SK-N-SH (cell line): ENCODE measurements at regions not wholly inside any gene's neighbourhood (a gene's known extent, or its start where the extent isn't known, plus 50 kb on each side); places are given as distances from the start of the nearest gene placed in this dataset.

Source experiments
- CTCF ChIA-PET: fragments of 300-600, 350-600 bp; formaldehyde crosslinking; extraction: SDS; loops from one replicate; lab custom pipeline; 2021; lab: Yijun Ruan, JAX
- POLR2A ChIA-PET: fragments of 350-600 bp; sonication (Branson Sonifier 250); formaldehyde crosslinking; extraction: SDS; loops from one replicate; lab custom pipeline; 2020; ENCODE audit warnings: antibody characterized with exemption, inconsistent platforms; lab: Yijun Ruan, JAX
- DNase-seq: peaks from one replicate; pipeline ENCODE4 v3.0.0; 2012
- H2AFZ ChIP-seq: fragments of 200-600 bp; sonication (generic); 2 replicates; pipeline ENCODE4 v1.8.1; 2016; ENCODE audit warnings: antibody characterized with exemption, mild to moderate bottlenecking, low read depth
- H3F3A ChIP-seq: fragments of 200-600 bp; sonication (generic); replicated peaks from 2 replicates; pipeline ENCODE3; 2016; ENCODE audit warnings: antibody characterized with exemption, mild to moderate bottlenecking; ENCODE audit not compliant: insufficient read depth
- H3K27ac ChIP-seq, 2 experiments: fragments of 200-500 bp in 1 of 2; fragments of 200-600 bp in 1 of 2; sonication (Bioruptor generic) in 1 of 2; sonication (generic), shearing (Covaris generic) in 1 of 2; 2 replicates each; pipeline versions ENCODE4 v1.5.1 to v1.6.1; 2014 to 2016; ENCODE audit warnings: low read depth in 2 of 2, inconsistent platforms in 1 of 2, low read length in 1 of 2, mild to moderate bottlenecking in 1 of 2, mixed read lengths in 1 of 2
- H3K27me3 ChIP-seq: fragments of 200-600 bp; sonication (generic), shearing (Covaris generic); 2 replicates; pipeline ENCODE4 v1.6.1; 2016; ENCODE audit warnings: mixed run types; ENCODE audit not compliant: insufficient read depth
- H3K36me3 ChIP-seq, 2 experiments: fragments of 200-500 bp in 1 of 2; fragments of 200-600 bp in 1 of 2; sonication (Bioruptor generic) in 1 of 2; sonication (generic) in 1 of 2; replicated peaks in 1 of 2; 2 replicates each; pipeline versions ENCODE3 to v1.5.1; 2014 to 2016; ENCODE audit warnings: low read length in 1 of 2, mild to moderate bottlenecking in 1 of 2; ENCODE audit not compliant: insufficient read depth in 2 of 2, control insufficient read depth in 1 of 2
- H3K4me1 ChIP-seq, 2 experiments: fragments of 200-500 bp in 1 of 2; fragments of 200-600 bp in 1 of 2; sonication (Bioruptor generic) in 1 of 2; sonication (generic), shearing (Covaris generic) in 1 of 2; 2 replicates each; pipeline versions ENCODE4 v1.5.1 to v1.6.1; 2014 to 2016; ENCODE audit warnings: low read depth in 1 of 2, low read length in 1 of 2, mixed run types in 1 of 2; ENCODE audit not compliant: insufficient read depth in 2 of 2, control insufficient read depth in 1 of 2
- H3K4me2 ChIP-seq: fragments of 200-600 bp; sonication (generic), shearing (Covaris generic); 2 replicates; pipeline ENCODE4 v1.6.1; 2017; ENCODE audit warnings: mixed run types
- H3K4me3 ChIP-seq, 2 experiments: fragments of 200-500 bp in 1 of 2; fragments of 200-600 bp in 1 of 2; sonication (Bioruptor generic) in 1 of 2; sonication (generic), shearing (Covaris generic) in 1 of 2; 2 replicates each; pipeline versions ENCODE4 v1.5.1 to v1.8.1; 2014 to 2016; ENCODE audit warnings: low read depth in 2 of 2, inconsistent platforms in 1 of 2, low read length in 1 of 2, mild to moderate bottlenecking in 1 of 2, mixed read lengths in 1 of 2, moderate library complexity in 1 of 2
- H3K79me2 ChIP-seq: fragments of 200-600 bp; sonication (generic); 2 replicates; pipeline ENCODE4 v1.8.1; 2017; ENCODE audit warnings: mild to moderate bottlenecking; ENCODE audit not compliant: insufficient read depth
- H3K9ac ChIP-seq: fragments of 200-600 bp; sonication (generic); 2 replicates; pipeline ENCODE4 v1.6.1; 2017; ENCODE audit warnings: mixed run types
- H3K9me2 ChIP-seq: fragments of 200-600 bp; sonication (generic); 2 replicates; pipeline ENCODE4 v1.6.1; 2017; ENCODE audit warnings: mixed run types
- H3K9me3 ChIP-seq: fragments of 200-600 bp; sonication (generic); 2 replicates; pipeline ENCODE4 v1.6.1; 2017; ENCODE audit warnings: mixed run types, mild to moderate bottlenecking, moderate library complexity
- H4K20me1 ChIP-seq: fragments of 200-600 bp; sonication (generic); 2 replicates; pipeline ENCODE4 v1.6.1; 2017; ENCODE audit warnings: mild to moderate bottlenecking, mixed run types; ENCODE audit not compliant: insufficient read depth
- EP300 ChIP-seq, 2 experiments: IDR thresholded peaks; 2 replicates each; pipeline versions ENCODE4 v1.4.0 to v1.6.1; 2012; ENCODE audit warnings: borderline replicate concordance in 1 of 2, low read depth in 1 of 2, low read length in 1 of 2
- EZH2phosphoT487 ChIP-seq: fragments of 200-600 bp; sonication (generic); IDR thresholded peaks from 2 replicates; pipeline ENCODE4 v1.6.1; 2017; ENCODE audit warnings: low read depth, mixed run types, mild to moderate bottlenecking, antibody characterized with exemption, moderate library complexity, borderline replicate concordance
- FOXM1 ChIP-seq: IDR thresholded peaks from 2 replicates; pipeline ENCODE4 v1.4.0; 2012; ENCODE audit warnings: low read depth, mild to moderate bottlenecking
- MAX ChIP-seq: IDR thresholded peaks from 2 replicates; pipeline ENCODE4 v1.4.0; 2012; ENCODE audit warnings: low read depth
- NRF1 ChIP-seq: IDR thresholded peaks from 2 replicates; pipeline ENCODE4 v1.6.1; 2012; ENCODE audit warnings: low read depth, mild to moderate bottlenecking, low read length
- RAD21 ChIP-seq: IDR thresholded peaks from 2 replicates; pipeline ENCODE4 v1.6.1; 2012; ENCODE audit warnings: mild to moderate bottlenecking, low read length
- SIN3A ChIP-seq: IDR thresholded peaks from 2 replicates; pipeline ENCODE4 v1.6.1; 2012; ENCODE audit warnings: low read depth, mild to moderate bottlenecking, low read length, moderate library complexity, borderline replicate concordance
- TCF12 ChIP-seq: IDR thresholded peaks from 2 replicates; pipeline ENCODE4 v1.4.0; 2012
- TEAD4 ChIP-seq: IDR thresholded peaks from 2 replicates; pipeline ENCODE4 v1.4.0; 2012; ENCODE audit warnings: mild to moderate bottlenecking, borderline replicate concordance; ENCODE audit not compliant: insufficient read depth
- USF2 ChIP-seq: fragments of 150-350 bp; IDR thresholded peaks from 2 replicates; pipeline ENCODE4 v1.6.1; 2017; ENCODE audit warnings: antibody characterized with exemption, low read length, low read depth, borderline replicate concordance
- ZBTB33 ChIP-seq: IDR thresholded peaks from 2 replicates; pipeline ENCODE4 v1.4.0; 2012; ENCODE audit warnings: low read depth, borderline replicate concordance
- WGBS: methylation state at CpG from one replicate; pipeline ENCODE4 v1.1.6; 2017; ENCODE audit warnings: low lambda C conversion rate; 5-methylcytosine and 5-hydroxymethylcytosine counted together
- TF ChIP-seq, protein P1 (sequence below): fragments of 150-350 bp; IDR thresholded peaks from 2 replicates; pipeline ENCODE4 v1.6.1; 2016; ENCODE audit warnings: mild to moderate bottlenecking, low read depth, low read length
- TF ChIP-seq, protein P2 (sequence below): IDR thresholded peaks from 2 replicates; pipeline ENCODE4; 2012

GRCh38 chr12:87303396-87304012, 725.7 kb downstream of the C12orf50 start:
- H3K79me2 ChIP-seq: no peaks in the 10 kb centered on the region
- no peak overlapping the region for H3K27ac ChIP-seq
- H3F3A ChIP-seq: no peaks in the 10 kb centered on the region
- no peak overlapping the region for H3K9ac ChIP-seq
- DNase-seq: no peak
- no peak for TF ChIP-seq USF2
- TF ChIP-seq, all 33 proteins: peak for 0
- ChIA-PET POLR2A (no interaction called here), CTCF (interaction anchor here (0.6 to 1.4 kb wide), 2 partner anchors 29 to 400 kb away, joined by 3 to 4 read pairs; no protein-coding TSS in a partner anchor)
- H4K20me1 ChIP-seq: no peaks in the 10 kb centered on the region
- no peaks in the 10 kb centered on the region for H3K36me3 ChIP-seq
- 100% methylated on average over 1 of the region's 1 CpG for WGBS
- no peak overlapping the region for H3K4me2 ChIP-seq
- no peak overlapping the region for H3K4me3 ChIP-seq
- H3K9me2 ChIP-seq: no peaks in the 10 kb centered on the region
- H3K9me3 ChIP-seq: no peaks in the 10 kb centered on the region
- H3K27me3 ChIP-seq: no peaks in the 10 kb centered on the region
- H2AFZ ChIP-seq: no peak overlapping the region
- 0 out of 4 replicates have a peak, but pooled peaks cover 0 to 5% of the 10 kb centered on the region in 2 experiments for H3K4me1 ChIP-seq

DNA sequence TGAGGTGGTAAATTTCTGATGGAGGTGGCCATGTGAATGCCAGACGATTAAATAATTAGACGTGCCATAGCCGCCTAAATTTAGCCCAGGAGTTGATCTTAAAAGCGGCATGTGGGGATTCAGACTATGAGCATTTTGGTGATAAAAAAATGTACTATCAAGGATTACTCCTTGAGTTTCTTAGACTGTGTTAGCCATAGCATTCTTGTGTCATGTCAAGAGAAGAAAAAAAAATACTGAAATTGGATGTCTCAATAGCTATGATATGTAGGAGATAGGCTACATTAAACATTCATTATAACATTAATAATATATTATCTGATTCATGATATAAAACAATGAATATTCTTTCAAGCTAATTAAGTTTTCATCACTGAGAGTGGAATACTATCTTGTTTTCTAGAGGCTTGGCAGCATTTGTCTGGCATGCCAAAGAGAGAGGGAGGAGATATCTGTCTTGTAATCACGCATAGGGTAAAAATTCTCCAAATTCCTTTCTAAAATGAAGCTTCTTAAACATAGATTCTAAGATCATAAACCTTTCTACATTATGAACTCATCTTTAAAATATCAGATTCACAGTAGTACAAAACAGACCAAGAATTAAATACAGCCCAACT, 727.0 kb downstream of the C12orf50 start:
- CTCF ChIA-PET: interaction anchor here (1.0 kb wide), 1 partner anchor 12 kb away, joined by 3 read pairs; no protein-coding TSS in a partner anchor
- H3K27me3 ChIP-seq: no peaks in the 10 kb centered on the region
- H3K4me2 ChIP-seq: no peak overlapping the region
- no peaks in the 10 kb centered on the region for H3F3A ChIP-seq
- no peaks in the 10 kb centered on the region for H3K79me2 ChIP-seq
- H3K9ac ChIP-seq: no peak overlapping the region
- no peak overlapping the region for H3K27ac ChIP-seq
- H2AFZ ChIP-seq: no peak overlapping the region
- TF ChIP-seq RAD21 (no peak), TCF12 (0 out of 2 replicates have a peak, but pooled peaks have one; percentile 12), ZBTB33 (no peak), SIN3A (no peak), EZH2phosphoT487 (no peak), EP300 (IDR thresholded peaks at IDR 0.05; ENCODE audit: borderline replicate concordance in 1 of 2, low read depth in 1 of 2, low read length in 1 of 2) (peak in 1 of 2 experiments; percentile 44; a peak in 1 of 4 replicates), FOXM1 (no peak), TEAD4 (0 out of 2 replicates have a peak, but pooled peaks have one; percentile 21), NRF1 (no peak), USF2 (no peak), MAX (no peak)
- TF ChIP-seq, protein P1, sequence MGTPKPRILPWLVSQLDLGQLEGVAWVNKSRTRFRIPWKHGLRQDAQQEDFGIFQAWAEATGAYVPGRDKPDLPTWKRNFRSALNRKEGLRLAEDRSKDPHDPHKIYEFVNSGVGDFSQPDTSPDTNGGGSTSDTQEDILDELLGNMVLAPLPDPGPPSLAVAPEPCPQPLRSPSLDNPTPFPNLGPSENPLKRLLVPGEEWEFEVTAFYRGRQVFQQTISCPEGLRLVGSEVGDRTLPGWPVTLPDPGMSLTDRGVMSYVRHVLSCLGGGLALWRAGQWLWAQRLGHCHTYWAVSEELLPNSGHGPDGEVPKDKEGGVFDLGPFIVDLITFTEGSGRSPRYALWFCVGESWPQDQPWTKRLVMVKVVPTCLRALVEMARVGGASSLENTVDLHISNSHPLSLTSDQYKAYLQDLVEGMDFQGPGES: no peak
- TF ChIP-seq, protein P2, sequence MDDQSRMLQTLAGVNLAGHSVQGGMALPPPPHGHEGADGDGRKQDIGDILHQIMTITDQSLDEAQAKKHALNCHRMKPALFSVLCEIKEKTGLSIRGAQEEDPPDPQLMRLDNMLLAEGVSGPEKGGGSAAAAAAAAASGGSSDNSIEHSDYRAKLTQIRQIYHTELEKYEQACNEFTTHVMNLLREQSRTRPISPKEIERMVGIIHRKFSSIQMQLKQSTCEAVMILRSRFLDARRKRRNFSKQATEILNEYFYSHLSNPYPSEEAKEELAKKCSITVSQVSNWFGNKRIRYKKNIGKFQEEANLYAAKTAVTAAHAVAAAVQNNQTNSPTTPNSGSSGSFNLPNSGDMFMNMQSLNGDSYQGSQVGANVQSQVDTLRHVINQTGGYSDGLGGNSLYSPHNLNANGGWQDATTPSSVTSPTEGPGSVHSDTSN: no peak
- TF ChIP-seq, all 33 proteins: peak for 3
- POLR2A ChIA-PET: no interaction called here
- Histone ChIP-seq H3K9me2 (no peaks in the 10 kb centered on the region), H3K4me3 (no peak overlapping the region), H3K9me3 (no peaks in the 10 kb centered on the region), H4K20me1 (no peaks in the 10 kb centered on the region), H3K36me3 (no peaks in the 10 kb centered on the region), H3K4me1 (0 out of 4 replicates have a peak, but pooled peaks cover 0 to 5% of the 10 kb centered on the region in 2 experiments)
- WGBS: 82% methylated on average over 5 of the region's 5 CpGs
- DNase-seq: no peak
